ENCODE measurements at regions not wholly inside any gene's neighbourhood (a gene's known extent, or its start where the extent isn't known, plus 50 kb on each side); places are given as distances from the start of the nearest gene placed in this dataset.
A peak's percentile ranks its signal among the peaks of the same experiment; 100 is the strongest.

GRCh38 chr6:22383016-22383415 lies 86.2 kb upstream of the PRL start:
- intact Hi-C loops (cut with DNase I), result no loop called here

DNA sequence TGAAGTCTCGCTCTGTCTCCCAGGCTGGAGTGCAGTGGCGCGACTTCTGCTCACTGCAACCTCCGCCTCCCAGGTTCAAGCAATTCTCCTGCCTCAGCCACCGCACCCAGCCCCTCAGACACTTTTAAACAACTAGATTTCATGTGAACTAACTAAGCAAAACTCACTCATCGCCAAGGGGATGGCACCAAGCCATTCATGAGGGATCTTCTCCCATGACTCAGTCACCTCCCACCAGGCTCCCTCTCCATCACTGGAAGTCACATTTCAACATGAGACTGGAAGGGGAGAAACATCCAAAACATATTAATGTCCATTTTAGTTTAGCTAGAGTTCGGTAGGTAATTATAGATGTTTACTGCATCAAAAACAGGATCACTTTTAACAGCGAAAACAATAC lies 95.9 kb upstream of the PRL start:
- intact Hi-C loops (cut with DNase I), result no loop called here

More at GRCh38 chr6:22383016-22383415, 86.2 kb upstream of the PRL start:
- no peak for DNase-seq

GRCh38 chr6:22394691-22395090 lies 97.9 kb upstream of the PRL start:
- DNase-seq, result no peak
- intact Hi-C loops (cut with DNase I), result no loop called here

More for the DNA sequence above, 95.9 kb upstream of the PRL start:
- no peak for DNase-seq

- intact Hi-C loops (cut with DNase I), result no loop called here
- no peak for DNase-seq
Measured at GRCh38 chr6:22399693-22400092, 102.9 kb upstream of the PRL start.

DNA sequence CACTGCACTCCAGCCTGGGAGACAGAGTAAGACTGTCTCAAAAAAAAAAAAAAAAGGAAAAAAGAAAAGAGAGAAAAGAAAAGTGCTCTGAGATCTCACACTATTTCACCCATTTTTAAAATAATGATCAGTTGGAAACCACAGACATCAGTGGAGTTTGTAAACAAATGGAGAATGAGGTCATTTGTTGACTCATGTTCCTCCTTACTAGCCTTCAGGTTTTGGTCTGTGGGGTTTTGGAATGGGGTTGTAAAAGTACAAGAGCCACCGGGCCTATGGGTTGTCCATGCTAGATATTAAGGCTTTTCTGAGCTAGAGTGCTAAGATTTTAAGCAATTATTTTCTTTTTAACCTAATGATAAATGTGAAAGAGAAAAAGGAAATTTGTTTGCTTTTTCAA lies 104.4 kb upstream of the PRL start:
- DNase-seq, result no peak
- intact Hi-C loops (cut with DNase I), result no loop called here

DNA sequence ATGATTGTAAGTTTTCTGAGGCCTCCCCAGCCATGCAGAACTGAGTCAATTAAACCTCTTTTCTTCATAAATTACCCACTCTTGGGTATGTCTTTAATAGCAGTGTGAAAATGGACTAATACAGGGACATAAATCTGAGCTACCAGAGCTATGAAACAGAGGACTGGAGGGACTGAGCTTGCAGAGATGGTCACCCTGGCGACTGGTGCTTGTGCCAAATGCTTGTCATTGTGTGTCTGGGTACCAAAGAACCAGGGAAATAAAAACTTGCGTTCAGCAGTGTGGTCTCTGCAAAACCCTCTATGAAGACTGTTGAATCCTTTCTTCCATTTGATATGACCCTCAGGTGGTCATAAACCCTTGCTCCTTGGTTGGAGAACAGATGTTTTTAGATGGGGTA lies 105.1 kb upstream of the PRL start:
- intact Hi-C loops (cut with DNase I), result no loop called here
- peak in 2 of 42 donors; percentile 3 to 5 for DNase-seq

DNA sequence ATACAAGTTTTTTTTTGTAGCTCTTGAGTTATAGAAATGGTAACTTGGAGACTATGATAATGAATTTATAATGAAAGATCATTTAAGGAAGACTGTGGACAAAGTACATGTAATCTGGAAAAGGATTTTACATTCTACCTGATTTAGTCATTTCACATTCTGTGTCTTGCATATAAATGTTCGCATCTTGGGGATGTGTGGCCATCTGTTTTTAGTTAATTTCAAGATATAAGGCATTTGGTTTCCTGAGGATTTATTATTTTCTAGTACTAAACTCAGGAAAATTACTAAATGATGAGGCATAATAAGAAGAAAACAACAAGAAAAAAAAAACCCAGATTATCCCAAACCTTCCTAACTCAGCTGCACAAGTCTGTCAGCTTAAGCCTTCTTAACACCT lies 112.7 kb upstream of the PRL start:
- DNase-seq, result no peak
- intact Hi-C loops (cut with DNase I), result no loop called here

GRCh38 chr6:22411376-22412105 lies 114.7 kb upstream of the PRL start:
- intact Hi-C loops (cut with DNase I), result no loop called here
- no peak for DNase-seq

- DNase-seq, result no peak
- intact Hi-C loops (cut with DNase I), result no loop called here
Measured at GRCh38 chr6:22412994-22413393, 116.2 kb upstream of the PRL start.

- intact Hi-C loops (cut with DNase I), result no loop called here
- no peak for DNase-seq
Measured at GRCh38 chr6:22413681-22414311, 117.0 kb upstream of the PRL start.

DNA sequence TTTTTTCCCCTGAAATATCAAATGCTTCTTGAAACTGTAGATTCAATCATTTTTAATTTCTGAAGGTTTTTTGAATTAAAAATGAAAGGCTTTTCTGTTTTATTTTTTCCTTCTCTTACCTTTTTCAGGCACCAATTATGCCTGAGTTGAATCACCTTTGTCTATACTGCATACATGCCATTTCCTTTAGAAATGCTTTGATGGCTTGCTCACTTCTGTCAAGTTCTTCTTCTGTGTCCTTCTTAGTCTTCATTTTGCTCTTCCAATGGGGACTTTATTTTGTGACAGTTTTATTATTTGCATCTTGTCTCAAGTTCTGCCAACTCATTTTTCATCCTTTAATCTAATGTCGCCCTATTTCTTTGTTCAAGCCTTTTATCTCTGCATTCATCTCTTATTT lies 121.9 kb upstream of the PRL start:
- no peak for DNase-seq
- intact Hi-C loops (cut with DNase I), result no loop called here

- no peak for DNase-seq
- intact Hi-C loops (cut with DNase I), result no loop called here
Measured at GRCh38 chr6:22421198-22421597, 124.4 kb upstream of the PRL start.

DNA sequence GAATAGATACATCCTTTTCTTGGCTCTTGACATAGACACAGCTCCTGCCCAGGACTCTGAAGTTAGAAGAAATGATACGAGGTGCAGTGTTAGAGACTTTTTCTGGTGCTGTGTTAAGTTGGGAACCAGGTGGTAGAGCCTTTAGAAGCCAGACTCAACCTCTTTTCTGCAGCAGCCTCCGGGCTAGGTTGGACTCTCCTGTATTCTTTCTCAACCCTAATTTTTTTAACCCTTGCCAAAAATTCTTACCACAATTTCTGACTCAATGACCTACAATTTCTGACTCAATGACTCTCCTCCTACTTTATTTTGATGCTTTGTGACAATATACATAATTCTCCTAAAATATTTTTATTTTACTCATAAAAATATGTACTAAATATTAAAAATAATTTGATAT lies 127.4 kb upstream of the PRL start:
- no peak for DNase-seq
- intact Hi-C loops (cut with DNase I), result no loop called here

DNA sequence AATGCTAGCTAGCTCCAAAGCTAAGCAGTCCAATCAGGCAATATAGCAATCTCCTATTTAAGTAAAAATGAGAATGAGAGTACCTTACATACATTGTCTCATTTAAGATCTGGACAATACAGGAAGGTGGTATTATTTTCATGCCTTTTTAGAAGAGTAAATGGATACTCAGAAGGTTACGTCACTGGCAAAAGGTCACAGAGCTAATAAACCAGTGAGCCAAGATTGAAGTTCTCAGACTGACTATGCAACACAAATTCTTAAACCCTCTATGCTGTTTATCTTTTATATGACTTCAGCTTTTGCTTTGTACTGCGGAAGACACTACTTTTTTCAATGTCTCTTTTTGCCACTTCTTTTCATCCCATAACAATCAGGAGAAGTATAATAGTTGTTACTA lies 135.2 kb upstream of the PRL start:
- no peak for DNase-seq
- intact Hi-C loops (cut with DNase I), result no loop called here

- intact Hi-C loops (cut with DNase I), result no loop called here
- DNase-seq, result no peak
Measured at GRCh38 chr6:22433745-22434144, 135.6 kb upstream of the HDGFL1 start.

DNA sequence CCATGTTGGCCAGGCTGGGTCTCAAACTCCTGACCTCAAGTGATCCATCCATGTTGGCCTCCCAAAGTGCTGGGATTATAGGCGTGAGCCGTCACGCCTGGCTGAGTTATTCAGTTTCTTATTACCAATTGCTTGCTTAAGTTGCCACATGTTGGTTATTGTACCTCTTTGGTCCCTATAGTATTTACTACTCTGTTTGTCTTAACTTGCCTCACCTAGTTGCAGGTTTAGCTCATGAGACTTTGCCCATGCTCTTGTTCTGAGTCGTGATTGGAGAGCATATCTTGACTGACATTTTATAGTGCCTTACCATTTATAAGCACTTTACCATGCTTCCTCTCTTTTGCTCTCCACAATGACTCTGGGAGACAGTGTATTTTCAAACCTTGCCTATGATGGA lies 134.2 kb upstream of the HDGFL1 start:
- intact Hi-C loops (cut with DNase I), result no loop called here
- no peak for DNase-seq

- intact Hi-C loops (cut with DNase I), result no loop called here
- no peak for DNase-seq
Measured at GRCh38 chr6:22436134-22436533, 133.2 kb upstream of the HDGFL1 start.

DNA sequence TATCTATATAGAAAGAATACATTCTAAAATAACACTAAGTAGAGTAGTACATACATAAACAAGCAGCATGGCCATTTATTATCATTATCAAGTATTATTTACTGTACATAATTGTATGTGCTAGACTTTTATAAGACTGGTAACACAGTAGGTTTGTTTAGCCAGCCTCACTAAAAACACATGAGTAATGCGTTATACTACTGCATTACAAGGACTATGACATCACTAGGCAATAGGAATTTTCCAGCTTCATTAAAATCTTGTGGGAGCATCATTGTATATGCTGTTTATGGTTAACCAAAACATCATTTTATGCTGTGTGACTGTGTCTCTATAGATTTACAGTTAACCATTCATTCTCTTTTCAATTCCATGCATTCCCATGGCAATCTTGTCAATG lies 131.7 kb upstream of the HDGFL1 start:
- DNase-seq, result no peak

GRCh38 chr6:22442826-22443225 lies 126.5 kb upstream of the HDGFL1 start:
- intact Hi-C loops (cut with DNase I), result no loop called here

More for the DNA sequence above, 131.7 kb upstream of the HDGFL1 start:
- intact Hi-C loops (cut with DNase I), result no loop called here

GRCh38 chr6:22444330-22444729 lies 125.0 kb upstream of the HDGFL1 start:
- intact Hi-C loops (cut with DNase I), result no loop called here
- no peak for DNase-seq

More at GRCh38 chr6:22442826-22443225, 126.5 kb upstream of the HDGFL1 start:
- DNase-seq, result no peak

- no peak for DNase-seq
- intact Hi-C loops (cut with DNase I), result no loop called here
Measured at GRCh38 chr6:22445946-22446345, 123.4 kb upstream of the HDGFL1 start.

Data from head of caudate nucleus (tissue), 42 donors.